ENCODE measurements at regions not wholly inside any gene's neighbourhood (a gene's known extent, or its start where the extent isn't known, plus 50 kb on each side); places are given as distances from the start of the nearest gene placed in this dataset.

DNA sequence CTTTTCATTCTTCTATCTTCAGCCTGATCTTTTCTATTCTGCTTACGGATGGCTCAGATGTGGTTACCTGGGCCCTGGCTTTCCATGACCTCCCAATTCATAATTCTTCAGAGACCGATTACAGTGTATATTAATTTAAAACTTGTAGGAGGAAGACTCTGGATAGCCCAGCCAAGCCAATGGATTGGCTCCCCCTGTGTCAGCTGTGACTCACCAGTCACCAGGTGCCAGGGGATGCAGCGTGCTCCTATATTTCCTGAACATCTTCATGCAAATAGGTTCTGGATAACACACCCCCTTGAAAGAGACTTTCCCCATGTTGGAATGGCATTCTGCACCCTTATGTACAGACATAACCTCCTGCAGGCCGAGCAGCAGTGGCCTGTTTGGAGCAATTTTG lies 208.3 kb upstream of the WSCD1 start:
- no peak overlapping the region for H3K4me2 ChIP-seq
- Mint-ChIP-seq H3K4me3 (no peak overlapping the region), H3K4me1 (peaks cover 7% of the 10 kb centered on the region), H3K9me3 (peaks cover 15% of the 10 kb centered on the region), H3K36me3 (no peaks in the 10 kb centered on the region), H3K27me3 (ENCODE audit: insufficient read depth, low read depth) (peaks cover 13% of the 10 kb centered on the region), H3K27ac (no peak overlapping the region)
- H3K79me2 ChIP-seq (ENCODE audit: low read depth) = no peaks in the 10 kb centered on the region
- no peak for TF ChIP-seq EZH2phosphoT487 (IDR thresholded peaks at IDR 0.05)
- no peak for TF ChIP-seq EZH2 (IDR thresholded peaks at IDR 0.05)
- TF ChIP-seq, protein P1, sequence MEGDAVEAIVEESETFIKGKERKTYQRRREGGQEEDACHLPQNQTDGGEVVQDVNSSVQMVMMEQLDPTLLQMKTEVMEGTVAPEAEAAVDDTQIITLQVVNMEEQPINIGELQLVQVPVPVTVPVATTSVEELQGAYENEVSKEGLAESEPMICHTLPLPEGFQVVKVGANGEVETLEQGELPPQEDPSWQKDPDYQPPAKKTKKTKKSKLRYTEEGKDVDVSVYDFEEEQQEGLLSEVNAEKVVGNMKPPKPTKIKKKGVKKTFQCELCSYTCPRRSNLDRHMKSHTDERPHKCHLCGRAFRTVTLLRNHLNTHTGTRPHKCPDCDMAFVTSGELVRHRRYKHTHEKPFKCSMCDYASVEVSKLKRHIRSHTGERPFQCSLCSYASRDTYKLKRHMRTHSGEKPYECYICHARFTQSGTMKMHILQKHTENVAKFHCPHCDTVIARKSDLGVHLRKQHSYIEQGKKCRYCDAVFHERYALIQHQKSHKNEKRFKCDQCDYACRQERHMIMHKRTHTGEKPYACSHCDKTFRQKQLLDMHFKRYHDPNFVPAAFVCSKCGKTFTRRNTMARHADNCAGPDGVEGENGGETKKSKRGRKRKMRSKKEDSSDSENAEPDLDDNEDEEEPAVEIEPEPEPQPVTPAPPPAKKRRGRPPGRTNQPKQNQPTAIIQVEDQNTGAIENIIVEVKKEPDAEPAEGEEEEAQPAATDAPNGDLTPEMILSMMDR (IDR thresholded peaks at IDR 0.05) = no peak
- H3K9me3 ChIP-seq (ENCODE audit: low read depth) = no peaks in the 10 kb centered on the region
- no peak overlapping the region for H3K9ac ChIP-seq
- H3F3A ChIP-seq (ENCODE audit: low read depth) = peaks cover 3% of the 10 kb centered on the region
- no peak overlapping the region for H3K4me3 ChIP-seq
- H3K4me1 ChIP-seq = peaks cover 4% of the 10 kb centered on the region
- H3K27me3 ChIP-seq = no peaks in the 10 kb centered on the region
- no peak for DNase-seq (ENCODE audit: low spot score)
- H3K27ac ChIP-seq = no peak overlapping the region
- H4K20me1 ChIP-seq (ENCODE audit: low read depth) = no peaks in the 10 kb centered on the region
- no peaks in the 10 kb centered on the region for H3K36me3 ChIP-seq
- H2AFZ ChIP-seq (replicated peaks) = no peak overlapping the region

DNA sequence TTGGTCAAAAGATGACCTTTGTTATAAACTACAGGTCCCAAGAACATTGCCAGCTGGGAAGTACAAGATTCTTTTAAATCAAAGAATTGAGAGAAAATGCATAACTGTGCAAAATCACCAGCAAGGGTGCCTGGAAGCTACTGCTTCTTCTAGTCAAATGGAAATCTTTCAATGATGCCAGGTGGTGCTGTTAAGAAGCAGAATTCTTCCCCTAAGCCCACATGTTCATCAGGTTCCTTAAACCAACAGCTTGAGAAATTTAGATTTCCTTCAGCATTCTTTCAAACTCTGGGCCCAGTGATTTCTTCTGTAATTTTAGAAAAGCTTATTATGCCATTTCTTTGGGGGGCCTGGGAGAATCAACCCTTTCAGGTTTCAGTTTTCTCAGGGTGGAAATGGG lies 207.8 kb upstream of the WSCD1 start:
- Mint-ChIP-seq H3K9me3 (peaks cover 15% of the 10 kb centered on the region), H3K4me3 (no peak overlapping the region), H3K4me1 (peaks cover 12% of the 10 kb centered on the region), H3K27ac (no peak overlapping the region), H3K27me3 (ENCODE audit: insufficient read depth, low read depth) (peaks cover 10% of the 10 kb centered on the region), H3K36me3 (no peaks in the 10 kb centered on the region)
- Histone ChIP-seq H3K27ac (no peak overlapping the region), H3K27me3 (no peaks in the 10 kb centered on the region), H3F3A (ENCODE audit: low read depth) (peaks cover 5% of the 10 kb centered on the region), H3K4me3 (no peak overlapping the region), H3K4me1 (peaks cover 8% of the 10 kb centered on the region), H4K20me1 (ENCODE audit: low read depth) (no peaks in the 10 kb centered on the region), H3K4me2 (no peak overlapping the region), H2AFZ (replicated peaks) (no peak overlapping the region), H3K79me2 (ENCODE audit: low read depth) (no peaks in the 10 kb centered on the region), H3K36me3 (no peaks in the 10 kb centered on the region), H3K9me3 (ENCODE audit: low read depth) (no peaks in the 10 kb centered on the region), H3K9ac (no peak overlapping the region)
- TF ChIP-seq, protein P1 (IDR thresholded peaks at IDR 0.05) = no peak
- TF ChIP-seq EZH2 (IDR thresholded peaks at IDR 0.05) (no peak), EZH2phosphoT487 (IDR thresholded peaks at IDR 0.05) (no peak)
- no peak for DNase-seq (ENCODE audit: low spot score)

DNA sequence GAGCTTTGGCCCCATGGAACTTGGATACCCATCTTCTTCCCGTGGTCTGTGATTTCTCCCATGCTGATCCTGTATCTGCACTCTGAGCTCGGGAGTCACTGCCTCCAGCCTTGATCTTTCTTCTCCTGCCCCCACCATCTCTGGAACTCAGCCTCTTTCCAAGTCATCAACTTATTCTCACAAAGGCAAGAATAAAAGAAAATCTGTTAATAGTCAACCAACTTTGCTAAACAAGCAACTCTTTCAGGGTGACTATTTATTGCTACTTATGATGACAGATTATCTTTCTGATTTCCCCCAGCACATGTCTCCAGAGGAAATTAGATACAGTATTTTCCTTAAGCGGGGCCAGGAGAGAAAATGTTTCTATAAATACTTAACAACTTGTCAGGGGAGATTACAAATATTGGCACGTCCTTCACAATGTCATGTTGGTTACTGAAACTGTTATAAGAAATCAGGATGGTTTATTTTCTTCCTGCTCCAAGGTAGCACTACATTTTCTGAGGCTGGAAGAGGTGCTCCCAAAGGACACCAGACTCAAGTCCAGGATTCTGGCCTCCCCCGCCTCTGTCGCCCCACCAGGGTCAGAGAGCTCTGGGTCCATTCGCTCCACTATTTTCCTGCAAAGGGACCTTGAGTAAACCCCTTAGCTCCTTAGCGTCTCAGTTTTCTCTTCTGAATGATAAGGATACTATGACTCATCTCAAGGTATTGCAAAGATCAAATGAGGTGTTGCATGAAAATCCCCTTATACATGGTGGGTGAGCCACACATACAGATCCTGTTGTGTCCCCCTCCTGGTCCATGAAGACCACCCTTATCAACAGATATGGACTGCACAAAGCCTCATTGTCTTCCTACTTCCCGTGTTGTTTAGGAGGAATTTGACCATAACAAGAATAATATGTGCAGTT lies 205.2 kb upstream of the WSCD1 start:
- Histone ChIP-seq H3K9ac (no peak overlapping the region), H3K4me3 (no peak overlapping the region), H3K27me3 (no peaks in the 10 kb centered on the region), H3K36me3 (no peaks in the 10 kb centered on the region), H3K79me2 (ENCODE audit: low read depth) (no peaks in the 10 kb centered on the region), H3F3A (ENCODE audit: low read depth) (peaks cover 5% of the 10 kb centered on the region), H2AFZ (replicated peaks) (no peak overlapping the region), H4K20me1 (ENCODE audit: low read depth) (no peaks in the 10 kb centered on the region), H3K27ac (no peak overlapping the region), H3K9me3 (ENCODE audit: low read depth) (no peaks in the 10 kb centered on the region), H3K4me2 (no peak overlapping the region), H3K4me1 (peaks cover 8% of the 10 kb centered on the region)
- Mint-ChIP-seq H3K9me3 (peaks cover 12% of the 10 kb centered on the region), H3K4me3 (no peak overlapping the region), H3K27ac (no peak overlapping the region), H3K4me1 (peaks cover 12% of the 10 kb centered on the region), H3K36me3 (no peaks in the 10 kb centered on the region), H3K27me3 (ENCODE audit: insufficient read depth, low read depth) (peaks cover 8% of the 10 kb centered on the region)
- no peak for DNase-seq (ENCODE audit: low spot score)
- TF ChIP-seq EZH2 (IDR thresholded peaks at IDR 0.05) (no peak), EZH2phosphoT487 (IDR thresholded peaks at IDR 0.05) (no peak)
- TF ChIP-seq, protein P1 (IDR thresholded peaks at IDR 0.05) = no peak
